MM.1S (cell line): ENCODE measurements at regions not wholly inside any gene's neighbourhood (a gene's known extent, or its start where the extent isn't known, plus 50 kb on each side); places are given as distances from the start of the nearest gene placed in this dataset.

Experiments
- DNase-seq: peaks from one replicate; pipeline ENCODE4 v3.0.0-alpha.2; 2015
- H2AFZ ChIP-seq: fragments of 300-600 bp; sonication (generic); 2 replicates; pipeline ENCODE4 v1.6.0; 2016; ENCODE audit warnings: antibody characterized with exemption, low read length
- H3F3A ChIP-seq: fragments of 300-600 bp; sonication (generic); 2 replicates; pipeline ENCODE4 v1.6.1; 2016; ENCODE audit warnings: mild to moderate bottlenecking, antibody characterized with exemption, low read length, moderate library complexity, mixed read lengths; ENCODE audit not compliant: insufficient read depth
- H3K27ac ChIP-seq: fragments of 300-600 bp; sonication (generic); 2 replicates; pipeline ENCODE4 v1.5.1; 2016; ENCODE audit warnings: mild to moderate bottlenecking, low read length
- H3K27me3 ChIP-seq: fragments of 300-600 bp; sonication (generic); replicated peaks from 2 replicates; pipeline ENCODE4 v1.6.0; 2016; ENCODE audit warnings: low read length; ENCODE audit not compliant: insufficient read depth
- H3K36me3 ChIP-seq: fragments of 300-600 bp; sonication (generic); replicated peaks from 2 replicates; pipeline ENCODE4 v1.6.1; 2016; ENCODE audit warnings: mild to moderate bottlenecking, low read length, mixed read lengths; ENCODE audit not compliant: insufficient read depth
- H3K4me1 ChIP-seq: fragments of 300-600 bp; sonication (generic); 2 replicates; pipeline ENCODE4 v1.6.1; 2016; ENCODE audit warnings: low read length, mixed read lengths
- H3K4me2 ChIP-seq: fragments of 300-600 bp; sonication (generic); 2 replicates; pipeline ENCODE4 v1.6.0; 2016; ENCODE audit warnings: low read depth, low read length
- H3K4me3 ChIP-seq: fragments of 300-600 bp; sonication (generic); 2 replicates; pipeline ENCODE4 v1.5.1; 2016; ENCODE audit warnings: low read length, mixed read lengths
- H3K79me2 ChIP-seq: fragments of 300-600 bp; sonication (generic); 2 replicates; pipeline ENCODE4 v1.6.1; 2016; ENCODE audit warnings: mixed run types, low read length, mixed read lengths
- H3K9ac ChIP-seq: fragments of 300-600 bp; sonication (generic); 2 replicates; pipeline ENCODE4 v1.6.1; 2016; ENCODE audit warnings: low read length, mixed read lengths
- H3K9me2 ChIP-seq: fragments of 300-600 bp; sonication (generic); replicated peaks from 2 replicates; pipeline ENCODE4 v1.6.1; 2016; ENCODE audit warnings: mild to moderate bottlenecking, low read length, mixed read lengths; ENCODE audit not compliant: insufficient read depth
- H3K9me3 ChIP-seq: fragments of 300-600 bp; sonication (generic); replicated peaks from 2 replicates; pipeline ENCODE4 v1.6.1; 2016; ENCODE audit warnings: mild to moderate bottlenecking, low read length, mixed read lengths; ENCODE audit not compliant: insufficient read depth
- H4K20me1 ChIP-seq: fragments of 300-600 bp; sonication (generic); 2 replicates; pipeline ENCODE4 v1.6.1; 2016; ENCODE audit warnings: mild to moderate bottlenecking, low read length, moderate library complexity, mixed read lengths; ENCODE audit not compliant: insufficient read depth
- EZH2 ChIP-seq: fragments of 300-600 bp; sonication (generic); optimal IDR thresholded peaks from 2 replicates; pipeline ENCODE3; 2017; ENCODE audit warnings: low read depth, mild to moderate bottlenecking, antibody characterized with exemption, low read length, mixed read lengths
- EZH2phosphoT487 ChIP-seq: fragments of 300-600 bp; sonication (generic); IDR thresholded peaks from 2 replicates; pipeline ENCODE4 v1.6.1; 2018; ENCODE audit warnings: antibody characterized with exemption, low read length
- TF ChIP-seq, protein P1 (sequence below): fragments of 300-600 bp; sonication (generic); IDR thresholded peaks from 2 replicates; pipeline ENCODE4 v1.5.1; 2016; ENCODE audit warnings: antibody characterized with exemption, low read length, mixed read lengths

GRCh38 chr14:97080991-97081390 is 283.8 kb downstream of the VRK1 start:
- Histone ChIP-seq H3K9me3 (no peaks in the 10 kb centered on the region), H3K4me3 (no peak overlapping the region), H3K27ac (no peak overlapping the region), H4K20me1 (no peaks in the 10 kb centered on the region), H3K79me2 (no peaks in the 10 kb centered on the region), H2AFZ (no peak overlapping the region), H3K4me1 (no peaks in the 10 kb centered on the region), H3K9me2 (no peaks in the 10 kb centered on the region), H3K4me2 (no peak overlapping the region), H3K9ac (no peak overlapping the region), H3K27me3 (no peaks in the 10 kb centered on the region), H3F3A (no peaks in the 10 kb centered on the region), H3K36me3 (no peaks in the 10 kb centered on the region)
- no peak for DNase-seq
- TF ChIP-seq EZH2phosphoT487 (no peak), EZH2 (no peak)
- TF ChIP-seq, protein P1, sequence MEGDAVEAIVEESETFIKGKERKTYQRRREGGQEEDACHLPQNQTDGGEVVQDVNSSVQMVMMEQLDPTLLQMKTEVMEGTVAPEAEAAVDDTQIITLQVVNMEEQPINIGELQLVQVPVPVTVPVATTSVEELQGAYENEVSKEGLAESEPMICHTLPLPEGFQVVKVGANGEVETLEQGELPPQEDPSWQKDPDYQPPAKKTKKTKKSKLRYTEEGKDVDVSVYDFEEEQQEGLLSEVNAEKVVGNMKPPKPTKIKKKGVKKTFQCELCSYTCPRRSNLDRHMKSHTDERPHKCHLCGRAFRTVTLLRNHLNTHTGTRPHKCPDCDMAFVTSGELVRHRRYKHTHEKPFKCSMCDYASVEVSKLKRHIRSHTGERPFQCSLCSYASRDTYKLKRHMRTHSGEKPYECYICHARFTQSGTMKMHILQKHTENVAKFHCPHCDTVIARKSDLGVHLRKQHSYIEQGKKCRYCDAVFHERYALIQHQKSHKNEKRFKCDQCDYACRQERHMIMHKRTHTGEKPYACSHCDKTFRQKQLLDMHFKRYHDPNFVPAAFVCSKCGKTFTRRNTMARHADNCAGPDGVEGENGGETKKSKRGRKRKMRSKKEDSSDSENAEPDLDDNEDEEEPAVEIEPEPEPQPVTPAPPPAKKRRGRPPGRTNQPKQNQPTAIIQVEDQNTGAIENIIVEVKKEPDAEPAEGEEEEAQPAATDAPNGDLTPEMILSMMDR = no peak

GRCh38 chr14:97095269-97095668 is 298.1 kb downstream of the VRK1 start:
- no peak overlapping the region for H3K27ac ChIP-seq
- no peak for DNase-seq
- no peaks in the 10 kb centered on the region for H3K36me3 ChIP-seq
- no peaks in the 10 kb centered on the region for H3K79me2 ChIP-seq
- no peaks in the 10 kb centered on the region for H4K20me1 ChIP-seq
- no peak overlapping the region for H2AFZ ChIP-seq
- no peak overlapping the region for H3K4me2 ChIP-seq
- H3F3A ChIP-seq = no peaks in the 10 kb centered on the region
- no peaks in the 10 kb centered on the region for H3K9me3 ChIP-seq
- no peak overlapping the region for H3K9ac ChIP-seq
- no peak overlapping the region for H3K4me3 ChIP-seq
- no peaks in the 10 kb centered on the region for H3K4me1 ChIP-seq
- H3K9me2 ChIP-seq = no peaks in the 10 kb centered on the region
- TF ChIP-seq, protein P1 = no peak
- no peak for TF ChIP-seq EZH2phosphoT487
- no peaks in the 10 kb centered on the region for H3K27me3 ChIP-seq

DNA sequence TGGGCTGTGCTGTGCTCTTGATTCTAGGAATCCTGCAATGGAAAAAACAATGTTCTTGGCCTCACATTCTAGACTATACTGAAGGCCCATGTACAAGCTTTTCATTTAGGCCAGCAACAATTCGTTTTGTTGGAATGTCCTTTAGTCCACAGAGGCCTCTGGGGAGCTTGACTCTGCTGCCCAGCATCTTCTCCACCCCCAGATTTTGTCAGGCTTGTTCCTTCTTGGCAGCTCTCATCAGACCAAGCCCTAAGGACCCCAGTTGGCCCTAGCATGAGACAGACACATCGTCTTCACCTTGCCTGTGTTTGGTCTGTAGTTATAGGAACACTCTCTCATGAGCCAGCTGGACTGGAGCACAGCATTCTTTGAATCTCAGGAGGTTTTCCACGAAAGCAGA is 300.1 kb downstream of the VRK1 start:
- H3K9me2 ChIP-seq = no peaks in the 10 kb centered on the region
- no peaks in the 10 kb centered on the region for H3K79me2 ChIP-seq
- H3K4me2 ChIP-seq = no peak overlapping the region
- no peaks in the 10 kb centered on the region for H3F3A ChIP-seq
- no peak overlapping the region for H3K9ac ChIP-seq
- DNase-seq = no peak
- no peak overlapping the region for H3K27ac ChIP-seq
- no peak overlapping the region for H3K4me3 ChIP-seq
- TF ChIP-seq EZH2 (no peak), EZH2phosphoT487 (no peak)
- TF ChIP-seq, protein P1 = no peak
- H3K4me1 ChIP-seq = no peaks in the 10 kb centered on the region
- H3K27me3 ChIP-seq = no peaks in the 10 kb centered on the region
- H3K36me3 ChIP-seq = no peaks in the 10 kb centered on the region
- H4K20me1 ChIP-seq = no peaks in the 10 kb centered on the region
- H2AFZ ChIP-seq = no peak overlapping the region
- H3K9me3 ChIP-seq = no peaks in the 10 kb centered on the region

GRCh38 chr14:97100306-97100705 is 303.1 kb downstream of the VRK1 start:
- H3K9me3 ChIP-seq = no peaks in the 10 kb centered on the region
- no peaks in the 10 kb centered on the region for H4K20me1 ChIP-seq
- H3K79me2 ChIP-seq = no peaks in the 10 kb centered on the region
- H3K4me1 ChIP-seq = no peaks in the 10 kb centered on the region
- H3K27ac ChIP-seq = no peak overlapping the region
- H3K9ac ChIP-seq = no peak overlapping the region
- no peak for TF ChIP-seq EZH2phosphoT487
- TF ChIP-seq EZH2 = no peak
- TF ChIP-seq, protein P1 = no peak
- H3K4me2 ChIP-seq = no peak overlapping the region
- H3K27me3 ChIP-seq = no peaks in the 10 kb centered on the region
- DNase-seq = no peak
- no peaks in the 10 kb centered on the region for H3K9me2 ChIP-seq
- no peak overlapping the region for H3K4me3 ChIP-seq
- H2AFZ ChIP-seq = no peak overlapping the region
- no peaks in the 10 kb centered on the region for H3F3A ChIP-seq
- H3K36me3 ChIP-seq = no peaks in the 10 kb centered on the region
